HepG2 (cell line): ENCODE measurements at regions not wholly inside any gene's neighbourhood (a gene's known extent, or its start where the extent isn't known, plus 50 kb on each side); places are given as distances from the start of the nearest gene placed in this dataset.

Experiments used
- ATAC-seq: fragments of 200-7000 bp; cut with Tn5 transposase; 3 replicates; pipeline ENCODE4 v1.9.1; 2020; ENCODE audit warnings: mild to moderate bottlenecking, moderate library complexity
- BruUV-seq: library from RNA; stranded (reverse); fragments of 400-500 nt; replicated peaks from 2 replicates; lab custom pipeline; 2021; lab: Mats Ljungman, UMichigan
- CTCF ChIA-PET: fragments of 300-600 bp; formaldehyde crosslinking; extraction: SDS; loops from one replicate; lab custom pipeline; 2021; ENCODE audit warnings: low total read pairs, inconsistent platforms, low intra/inter-chr PET ratio; lab: Yijun Ruan, JAX
- POLR2A ChIA-PET: fragments of 350-600 bp; sonication (Branson Sonifier 250); formaldehyde crosslinking; loops from one replicate; lab custom pipeline; 2020; ENCODE audit warnings: antibody characterized with exemption, inconsistent platforms; lab: Yijun Ruan, JAX
- DNase-seq: peaks from one replicate; pipeline ENCODE4 v3.0.0-alpha.2; 2015; ENCODE audit warnings: low spot score
- FAIRE-seq: peaks from 3 replicates; lab custom pipeline; 2011; peaks lifted over from hg19 to GRCh38; lab: Jason Lieb, UNC
- H2AFZ ChIP-seq: one replicate; pipeline ENCODE4 v1.6.1; 2011; ENCODE audit warnings: low read length, inconsistent platforms
- H3K27ac ChIP-seq: fragments of 300-600 bp; 3 replicates; pipeline ENCODE4 v1.8.0; 2011; ENCODE audit warnings: mixed run types, mild to moderate bottlenecking, mixed read lengths, low read length, inconsistent platforms; ENCODE audit not compliant: insufficient read depth; ENCODE audit errors: extremely low read length
- H3K27me3 ChIP-seq, 2 experiments: fragments of 200-600 bp in 1 of 2; 2 replicates in 1 of 2; 3 replicates in 1 of 2; pipeline versions ENCODE4 v1.6.0 to v1.8.0; 2011; ENCODE audit warnings: low read length in 2 of 2, mild to moderate bottlenecking in 2 of 2, moderate library complexity in 2 of 2, inconsistent platforms in 1 of 2; ENCODE audit not compliant: insufficient read depth in 2 of 2, control insufficient read depth in 1 of 2
- H3K36me3 ChIP-seq, 2 experiments: fragments of 200-600 bp in 1 of 2; replicated peaks in 1 of 2; 2 replicates in 1 of 2; 3 replicates in 1 of 2; pipeline versions ENCODE4 v1.5.1 to v1.8.0; 2011; ENCODE audit warnings: low read length in 2 of 2, inconsistent platforms in 1 of 2; ENCODE audit not compliant: insufficient read depth in 2 of 2, control insufficient read depth in 1 of 2
- H3K4me1 ChIP-seq: 2 replicates; pipeline ENCODE4 v1.5.1; 2012; ENCODE audit warnings: low read length, inconsistent platforms; ENCODE audit not compliant: insufficient read depth
- H3K4me2 ChIP-seq: 2 replicates; pipeline ENCODE4 v1.6.0; 2011; ENCODE audit warnings: low read depth, low read length, inconsistent platforms
- H3K4me3 ChIP-seq, 3 experiments: fragments of 200-600 bp in 1 of 3; sonication (generic), shearing (Covaris generic) in 1 of 3; replicated peaks in 1 of 3; 2 replicates each; pipeline ENCODE4 v1.5.1; 2011 to 2016; ENCODE audit warnings: low read length in 3 of 3, inconsistent platforms in 2 of 3, low read depth in 2 of 3, mild to moderate bottlenecking in 2 of 3, control low read depth in 1 of 3, mixed read lengths in 1 of 3; ENCODE audit not compliant: insufficient read depth in 1 of 3
- H3K79me2 ChIP-seq: one replicate; pipeline ENCODE4 v1.6.1; 2011; ENCODE audit warnings: low read length, inconsistent platforms; ENCODE audit not compliant: insufficient read depth
- H3K9ac ChIP-seq: 2 replicates; pipeline ENCODE4 v1.6.0; 2011; ENCODE audit warnings: mild to moderate bottlenecking, low read depth, low read length, inconsistent platforms; ENCODE audit not compliant: insufficient read depth
- H3K9me3 ChIP-seq: 2 replicates; pipeline ENCODE4 v1.5.1; 2012; ENCODE audit warnings: mild to moderate bottlenecking, low read length
- H4K20me1 ChIP-seq: 2 replicates; pipeline ENCODE4 v1.6.0; 2011; ENCODE audit warnings: inconsistent platforms, mild to moderate bottlenecking, low read length, moderate library complexity; ENCODE audit not compliant: insufficient read depth
- CEBPB ChIP-seq: IDR thresholded peaks from 2 replicates; pipeline ENCODE4 v1.6.1; 2011; ENCODE audit warnings: low read depth, low read length, improper control_type of control experiment, borderline replicate concordance
- HNRNPLL ChIP-seq: fragments of 200-400 bp; formaldehyde crosslinking; IDR thresholded peaks from 2 replicates; pipeline ENCODE4 v1.6.1; 2017; ENCODE audit warnings: mild to moderate bottlenecking, low read depth, low read length; ENCODE audit not compliant: poor library complexity, severe bottlenecking
- NFE2 ChIP-seq: sonication (generic); formaldehyde crosslinking; IDR thresholded peaks from 2 replicates; pipeline ENCODE4 v1.4.0; 2020; ENCODE audit warnings: missing genetic modification reagents
- NFKB2 ChIP-seq: sonication (generic); formaldehyde crosslinking; IDR thresholded peaks from 2 replicates; pipeline ENCODE4 v1.4.0; 2020; ENCODE audit warnings: missing genetic modification reagents, borderline replicate concordance
- POLR2A ChIP-seq, 2 experiments: IDR thresholded peaks; 2 replicates each; pipeline ENCODE4 v1.6.1; 2011; ENCODE audit warnings: low read depth in 2 of 2, low read length in 2 of 2, mild to moderate bottlenecking in 1 of 2, moderate library complexity in 1 of 2; ENCODE audit not compliant: insufficient read depth in 1 of 2
- SALL2 ChIP-seq: sonication (generic); formaldehyde crosslinking; IDR thresholded peaks from 2 replicates; pipeline ENCODE4 v1.8.1; 2023; ENCODE audit warnings: mild to moderate bottlenecking, missing genetic modification reagents, inconsistent platforms
- SIX1 ChIP-seq: sonication (generic); formaldehyde crosslinking; IDR thresholded peaks from 2 replicates; pipeline ENCODE4 v1.4.0; 2020; ENCODE audit warnings: missing genetic modification reagents, borderline replicate concordance
- ZBTB42 ChIP-seq: sonication (generic); formaldehyde crosslinking; IDR thresholded peaks from 2 replicates; pipeline ENCODE4 v1.5.0; 2020; ENCODE audit warnings: mild to moderate bottlenecking, missing genetic modification reagents
- ZNF224 ChIP-seq: sonication (generic); formaldehyde crosslinking; IDR thresholded peaks from 2 replicates; pipeline ENCODE4 v1.5.0; 2020; ENCODE audit warnings: mild to moderate bottlenecking, missing genetic modification reagents
- ZNF546 ChIP-seq: sonication (generic); formaldehyde crosslinking; conservative IDR thresholded peaks from 2 replicates; pipeline ENCODE4 v1.8.1; 2023; ENCODE audit warnings: mild to moderate bottlenecking, missing genetic modification reagents
- ZNF7 ChIP-seq: IDR thresholded peaks from 2 replicates; pipeline ENCODE4 v1.6.1; 2016; ENCODE audit warnings: missing biosample characterization, missing genetic modification reagents
- WGBS: methylation state at CpG from one replicate; pipeline ENCODE4 v1.1.6; 2017; ENCODE audit warnings: low lambda C conversion rate; 5-methylcytosine and 5-hydroxymethylcytosine counted together
- in situ Hi-C: cut with HindIII; loops from 2 replicates; pipeline ENCODE4 v1.10.0; 2017; ENCODE audit warnings: low pct_unique_long_range_greater_than_20kb; ENCODE audit not compliant: extremely low pct_ligation_motif_present
- intact Hi-C: fragments of 100-400 bp; cut with micrococcal nuclease; formaldehyde crosslinking; loops from one replicate; pipeline ENCODE4 v1.10.0; 2022; ENCODE audit not compliant: unreplicated experiment
- TF ChIP-seq, protein P1 (sequence below): IDR thresholded peaks from 2 replicates; pipeline ENCODE4 v1.6.1; 2016; ENCODE audit warnings: missing compliant biosample characterization, missing genetic modification reagents, borderline replicate concordance
- TF ChIP-seq, protein P2 (sequence below): sonication (generic); formaldehyde crosslinking; IDR thresholded peaks from 2 replicates; pipeline ENCODE4 v1.5.0; 2020; ENCODE audit warnings: mild to moderate bottlenecking, missing genetic modification reagents, borderline replicate concordance

DNA sequence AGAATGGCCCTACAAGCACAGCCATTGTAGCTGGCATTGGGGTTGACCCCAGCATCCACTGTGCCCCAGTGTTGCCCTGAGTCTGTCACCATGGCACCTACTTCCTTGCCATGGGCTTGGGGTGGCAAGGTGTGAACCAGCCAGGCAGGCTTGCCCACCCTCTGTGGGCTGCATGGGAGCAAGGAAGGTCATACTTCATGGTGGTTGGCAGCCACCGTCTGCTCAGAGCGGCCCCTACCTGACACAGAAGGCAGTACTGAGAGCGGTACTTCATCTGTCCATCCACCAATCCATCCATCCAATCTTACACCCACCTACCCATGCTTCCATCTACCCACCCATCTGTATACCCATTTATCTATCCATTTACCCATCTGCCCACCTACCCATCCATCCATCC lies 160.1 kb downstream of the KIF26A start:
- no peaks in the 10 kb centered on the region for H4K20me1 ChIP-seq
- no peaks in the 10 kb centered on the region for H3K4me1 ChIP-seq
- WGBS = 100% methylated on average over 1 of the region's 3 CpGs
- H3K27ac ChIP-seq = no peak overlapping the region
- TF ChIP-seq, protein P1, sequence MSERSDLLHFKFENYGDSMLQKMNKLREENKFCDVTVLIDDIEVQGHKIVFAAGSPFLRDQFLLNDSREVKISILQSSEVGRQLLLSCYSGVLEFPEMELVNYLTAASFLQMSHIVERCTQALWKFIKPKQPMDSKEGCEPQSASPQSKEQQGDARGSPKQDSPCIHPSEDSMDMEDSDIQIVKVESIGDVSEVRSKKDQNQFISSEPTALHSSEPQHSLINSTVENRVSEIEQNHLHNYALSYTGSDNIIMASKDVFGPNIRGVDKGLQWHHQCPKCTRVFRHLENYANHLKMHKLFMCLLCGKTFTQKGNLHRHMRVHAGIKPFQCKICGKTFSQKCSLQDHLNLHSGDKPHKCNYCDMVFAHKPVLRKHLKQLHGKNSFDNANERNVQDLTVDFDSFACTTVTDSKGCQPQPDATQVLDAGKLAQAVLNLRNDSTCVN (CRISPR knock-in tag) = no peak
- no peak for TF ChIP-seq ZBTB42 (CRISPR knock-in tag)
- TF ChIP-seq ZNF546 (CRISPR knock-in tag) = no peak
- TF ChIP-seq NFE2 (CRISPR knock-in tag) = no peak
- no peak for TF ChIP-seq HNRNPLL
- TF ChIP-seq CEBPB = no peak
- no peak for TF ChIP-seq ZNF7
- TF ChIP-seq SALL2 (CRISPR knock-in tag) = no peak
- TF ChIP-seq ZNF224 = no peak
- TF ChIP-seq, protein P2, sequence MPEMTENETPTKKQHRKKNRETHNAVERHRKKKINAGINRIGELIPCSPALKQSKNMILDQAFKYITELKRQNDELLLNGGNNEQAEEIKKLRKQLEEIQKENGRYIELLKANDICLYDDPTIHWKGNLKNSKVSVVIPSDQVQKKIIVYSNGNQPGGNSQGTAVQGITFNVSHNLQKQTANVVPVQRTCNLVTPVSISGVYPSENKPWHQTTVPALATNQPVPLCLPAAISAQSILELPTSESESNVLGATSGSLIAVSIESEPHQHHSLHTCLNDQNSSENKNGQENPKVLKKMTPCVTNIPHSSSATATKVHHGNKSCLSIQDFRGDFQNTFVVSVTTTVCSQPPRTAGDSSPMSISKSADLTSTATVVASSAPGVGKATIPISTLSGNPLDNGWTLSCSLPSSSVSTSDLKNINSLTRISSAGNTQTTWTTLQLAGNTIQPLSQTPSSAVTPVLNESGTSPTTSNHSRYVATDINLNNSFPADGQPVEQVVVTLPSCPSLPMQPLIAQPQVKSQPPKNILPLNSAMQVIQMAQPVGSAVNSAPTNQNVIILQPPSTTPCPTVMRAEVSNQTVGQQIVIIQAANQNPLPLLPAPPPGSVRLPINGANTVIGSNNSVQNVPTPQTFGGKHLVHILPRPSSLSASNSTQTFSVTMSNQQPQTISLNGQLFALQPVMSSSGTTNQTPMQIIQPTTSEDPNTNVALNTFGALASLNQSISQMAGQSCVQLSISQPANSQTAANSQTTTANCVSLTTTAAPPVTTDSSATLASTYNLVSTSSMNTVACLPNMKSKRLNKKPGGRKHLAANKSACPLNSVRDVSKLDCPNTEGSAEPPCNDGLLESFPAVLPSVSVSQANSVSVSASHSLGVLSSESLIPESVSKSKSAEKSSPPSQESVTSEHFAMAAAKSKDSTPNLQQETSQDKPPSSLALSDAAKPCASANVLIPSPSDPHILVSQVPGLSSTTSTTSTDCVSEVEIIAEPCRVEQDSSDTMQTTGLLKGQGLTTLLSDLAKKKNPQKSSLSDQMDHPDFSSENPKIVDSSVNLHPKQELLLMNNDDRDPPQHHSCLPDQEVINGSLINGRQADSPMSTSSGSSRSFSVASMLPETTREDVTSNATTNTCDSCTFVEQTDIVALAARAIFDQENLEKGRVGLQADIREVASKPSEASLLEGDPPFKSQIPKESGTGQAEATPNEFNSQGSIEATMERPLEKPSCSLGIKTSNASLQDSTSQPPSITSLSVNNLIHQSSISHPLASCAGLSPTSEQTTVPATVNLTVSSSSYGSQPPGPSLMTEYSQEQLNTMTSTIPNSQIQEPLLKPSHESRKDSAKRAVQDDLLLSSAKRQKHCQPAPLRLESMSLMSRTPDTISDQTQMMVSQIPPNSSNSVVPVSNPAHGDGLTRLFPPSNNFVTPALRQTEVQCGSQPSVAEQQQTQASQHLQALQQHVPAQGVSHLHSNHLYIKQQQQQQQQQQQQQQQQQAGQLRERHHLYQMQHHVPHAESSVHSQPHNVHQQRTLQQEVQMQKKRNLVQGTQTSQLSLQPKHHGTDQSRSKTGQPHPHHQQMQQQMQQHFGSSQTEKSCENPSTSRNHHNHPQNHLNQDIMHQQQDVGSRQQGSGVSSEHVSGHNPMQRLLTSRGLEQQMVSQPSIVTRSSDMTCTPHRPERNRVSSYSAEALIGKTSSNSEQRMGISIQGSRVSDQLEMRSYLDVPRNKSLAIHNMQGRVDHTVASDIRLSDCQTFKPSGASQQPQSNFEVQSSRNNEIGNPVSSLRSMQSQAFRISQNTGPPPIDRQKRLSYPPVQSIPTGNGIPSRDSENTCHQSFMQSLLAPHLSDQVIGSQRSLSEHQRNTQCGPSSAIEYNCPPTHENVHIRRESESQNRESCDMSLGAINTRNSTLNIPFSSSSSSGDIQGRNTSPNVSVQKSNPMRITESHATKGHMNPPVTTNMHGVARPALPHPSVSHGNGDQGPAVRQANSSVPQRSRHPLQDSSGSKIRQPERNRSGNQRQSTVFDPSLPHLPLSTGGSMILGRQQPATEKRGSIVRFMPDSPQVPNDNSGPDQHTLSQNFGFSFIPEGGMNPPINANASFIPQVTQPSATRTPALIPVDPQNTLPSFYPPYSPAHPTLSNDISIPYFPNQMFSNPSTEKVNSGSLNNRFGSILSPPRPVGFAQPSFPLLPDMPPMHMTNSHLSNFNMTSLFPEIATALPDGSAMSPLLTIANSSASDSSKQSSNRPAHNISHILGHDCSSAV (CRISPR knock-in tag) = no peak
- no peak for TF ChIP-seq NFKB2 (CRISPR knock-in tag)
- TF ChIP-seq POLR2A (IDR thresholded peaks at IDR 0.05; ENCODE audit: insufficient read depth in 1 of 2, low read depth in 2 of 2, low read length in 2 of 2) = no peak
- no peak for TF ChIP-seq SIX1
- no peaks in the 10 kb centered on the region for H3K79me2 ChIP-seq
- DNase-seq (no peak), ATAC-seq (no peak), FAIRE-seq (no peak)
- H3K9ac ChIP-seq = no peak overlapping the region
- H3K4me2 ChIP-seq = no peak overlapping the region
- ChIA-PET CTCF (no interaction called here), POLR2A (no interaction called here)
- no peak overlapping the region for H3K4me3 ChIP-seq
- intact Hi-C loops (no loop called here), in situ Hi-C loops (no loop called here)
- BruUV-seq = no TSS peak
- no peaks in the 10 kb centered on the region for H3K36me3 ChIP-seq
- H3K27me3 ChIP-seq = peaks cover 4 to 24% of the 10 kb centered on the region in 2 experiments; a peak in 3 of 5 replicates
- H3K9me3 ChIP-seq = no peaks in the 10 kb centered on the region; the same call in 1 of the 2 replicates
- no peak overlapping the region for H2AFZ ChIP-seq
